H1 (cell line): ENCODE measurements at regions not wholly inside any gene's neighbourhood (a gene's known extent, or its start where the extent isn't known, plus 50 kb on each side); places are given as distances from the start of the nearest gene placed in this dataset.

ENCODE experiments used
- CTCF ChIA-PET: fragments of 300-600 bp; sonication (Branson Sonifier 250); formaldehyde crosslinking; loops from one replicate; lab custom pipeline; 2021; ENCODE audit not compliant: partially characterized antibody; lab: Charles Lee
- POLR2A ChIA-PET: fragments of 300-600 bp; sonication (Branson Sonifier 250); formaldehyde crosslinking; loops from one replicate; lab custom pipeline; 2021; ENCODE audit warnings: inconsistent platforms; ENCODE audit not compliant: partially characterized antibody; lab: Charles Lee
- DNase-seq, 2 experiments: peaks; one replicate each; pipeline versions ENCODE4 v3.0.0 to v3.0.0-alpha.2; 2010 to 2022; ENCODE audit warnings: low spot score in 2 of 2, low read depth in 1 of 2, mixed read lengths in 1 of 2
- FAIRE-seq: peaks from 2 replicates; lab custom pipeline; 2011; peaks lifted over from hg19 to GRCh38; lab: Jason Lieb, UNC
- H2AFZ ChIP-seq: 2 replicates; pipeline ENCODE4 v1.8.1; 2012; ENCODE audit warnings: low read length, inconsistent platforms
- H2AK5ac ChIP-seq: 2 replicates; pipeline ENCODE4 v1.6.1; 2013; ENCODE audit warnings: low read depth, low read length
- H2BK120ac ChIP-seq: replicated peaks from 2 replicates; pipeline ENCODE3; 2013; ENCODE audit warnings: low read depth, low read length, inconsistent platforms
- H2BK12ac ChIP-seq: 2 replicates; pipeline ENCODE4 v1.6.1; 2013; ENCODE audit warnings: low read depth, low read length
- H2BK15ac ChIP-seq: 2 replicates; pipeline ENCODE4 v1.6.1; 2013; ENCODE audit warnings: low read length
- H2BK20ac ChIP-seq: 2 replicates; pipeline ENCODE4 v1.6.1; 2013; ENCODE audit warnings: low read length
- H2BK5ac ChIP-seq: 2 replicates; pipeline ENCODE4 v1.6.1; 2013; ENCODE audit warnings: low read depth, low read length
- H3K14ac ChIP-seq: 2 replicates; pipeline ENCODE4 v1.6.1; 2013; ENCODE audit warnings: inconsistent platforms; ENCODE audit not compliant: insufficient read length
- H3K18ac ChIP-seq: 2 replicates; pipeline ENCODE4 v1.6.1; 2013; ENCODE audit warnings: low read length; ENCODE audit errors: extremely low read depth
- H3K23ac ChIP-seq: 2 replicates; pipeline ENCODE4 v1.6.1; 2013; ENCODE audit warnings: inconsistent platforms; ENCODE audit not compliant: insufficient read length
- H3K23me2 ChIP-seq: 2 replicates; pipeline ENCODE4 v1.6.1; 2013; ENCODE audit warnings: low read depth, low read length
- H3K27ac ChIP-seq: 2 replicates; pipeline ENCODE4 v1.6.1; 2011; ENCODE audit warnings: low read depth, low read length, inconsistent platforms
- H3K27me3 ChIP-seq, 4 experiments: replicated peaks in 1 of 4; 1 replicate in 1 of 4; 2 replicates in 3 of 4; pipeline versions ENCODE4 v1.6.1 to v1.8.1; 2011 to 2013; ENCODE audit warnings: low read length in 3 of 4, mild to moderate bottlenecking in 3 of 4, inconsistent platforms in 2 of 4, mixed read lengths in 2 of 4, moderate library complexity in 1 of 4; ENCODE audit not compliant: control insufficient read depth in 3 of 4, insufficient read depth in 3 of 4; ENCODE audit errors: extremely low read depth in 1 of 4
- H3K36me3 ChIP-seq, 4 experiments: 2 replicates each; pipeline versions ENCODE4 v1.6.1 to v1.8.1; 2011 to 2013; ENCODE audit warnings: mild to moderate bottlenecking in 4 of 4, low read length in 3 of 4, moderate library complexity in 2 of 4, control low read depth in 1 of 4, inconsistent platforms in 1 of 4; ENCODE audit not compliant: insufficient read depth in 4 of 4, control insufficient read depth in 2 of 4
- H3K4ac ChIP-seq: replicated peaks from 2 replicates; pipeline ENCODE3; 2013; ENCODE audit warnings: low read length, low read depth, mixed read lengths, inconsistent platforms; ENCODE audit not compliant: insufficient read length
- H3K4me1 ChIP-seq, 4 experiments: replicated peaks in 1 of 4; 1 replicate in 1 of 4; 2 replicates in 3 of 4; pipeline versions ENCODE4 v1.6.1 to v1.8.1; 2011 to 2013; ENCODE audit warnings: low read length in 3 of 4, inconsistent platforms in 2 of 4, mixed read lengths in 1 of 4; ENCODE audit not compliant: insufficient read depth in 4 of 4, control insufficient read depth in 3 of 4
- H3K4me2 ChIP-seq, 2 experiments: 2 replicates each; pipeline versions ENCODE4 v1.6.1 to v1.8.1; 2011 to 2013; ENCODE audit warnings: low read depth in 2 of 2, low read length in 2 of 2, control low read depth in 1 of 2, inconsistent platforms in 1 of 2, mild to moderate bottlenecking in 1 of 2; ENCODE audit not compliant: insufficient read depth in 1 of 2
- H3K4me3 ChIP-seq, 4 experiments: fragments of 200-600, 300-600 bp in 1 of 4; sonication (generic), shearing (Covaris generic), sonication (Bioruptor Twin) in 1 of 4; 2 replicates each; pipeline versions ENCODE4 v1.5.1 to v1.8.1; 2011 to 2016; ENCODE audit warnings: low read length in 4 of 4, low read depth in 3 of 4, control low read depth in 2 of 4, inconsistent platforms in 2 of 4, mild to moderate bottlenecking in 2 of 4, mixed read lengths in 1 of 4, moderate library complexity in 1 of 4; ENCODE audit not compliant: insufficient read depth in 2 of 4; ENCODE audit errors: extremely low read depth in 1 of 4
- H3K56ac ChIP-seq: replicated peaks from 2 replicates; pipeline ENCODE3; 2013; ENCODE audit warnings: low read depth, mild to moderate bottlenecking, mixed read lengths, low read length, inconsistent platforms; ENCODE audit not compliant: insufficient read length
- H3K79me1 ChIP-seq: 2 replicates; pipeline ENCODE4 v1.6.1; 2013; ENCODE audit warnings: low read depth, low read length, control low read depth
- H3K79me2 ChIP-seq, 2 experiments: 2 replicates each; pipeline versions ENCODE4 v1.6.1 to v1.8.1; 2012 to 2013; ENCODE audit warnings: low read length in 2 of 2, mild to moderate bottlenecking in 2 of 2, inconsistent platforms in 1 of 2; ENCODE audit not compliant: insufficient read depth in 2 of 2, control insufficient read depth in 1 of 2
- H3K9ac ChIP-seq, 4 experiments: replicated peaks in 1 of 4; 1 replicate in 1 of 4; 2 replicates in 3 of 4; pipeline versions ENCODE4 v1.6.1 to v1.8.1; 2011 to 2013; ENCODE audit warnings: low read depth in 3 of 4, low read length in 3 of 4, control low read depth in 2 of 4, mild to moderate bottlenecking in 2 of 4, moderate library complexity in 2 of 4, inconsistent platforms in 1 of 4; ENCODE audit errors: extremely low read depth in 1 of 4
- H3K9me3 ChIP-seq, 2 experiments: 2 replicates each; pipeline versions ENCODE4 v1.6.1 to v1.8.1; 2012 to 2013; ENCODE audit warnings: mild to moderate bottlenecking in 2 of 2, moderate library complexity in 2 of 2, control low read depth in 1 of 2, inconsistent platforms in 1 of 2, low read depth in 1 of 2, low read length in 1 of 2, mixed read lengths in 1 of 2; ENCODE audit not compliant: insufficient read depth in 2 of 2
- H4K20me1 ChIP-seq, 2 experiments: replicated peaks in 1 of 2; 2 replicates each; pipeline versions ENCODE3 to v1.8.1; 2011 to 2013; ENCODE audit warnings: inconsistent platforms in 2 of 2, low read length in 2 of 2, mild to moderate bottlenecking in 1 of 2; ENCODE audit not compliant: insufficient read depth in 2 of 2, control insufficient read depth in 1 of 2
- H4K5ac ChIP-seq: 2 replicates; pipeline ENCODE4 v1.6.1; 2013; ENCODE audit warnings: low read length, low read depth, mixed read lengths, inconsistent platforms; ENCODE audit not compliant: insufficient read length
- H4K8ac ChIP-seq: 2 replicates; pipeline ENCODE4 v1.8.0; 2013; ENCODE audit warnings: mild to moderate bottlenecking, moderate library complexity, low read length, inconsistent platforms; ENCODE audit not compliant: insufficient read depth; ENCODE audit errors: extremely low read depth
- H4K91ac ChIP-seq: replicated peaks from 2 replicates; pipeline ENCODE3; 2013; ENCODE audit warnings: low read length, mixed read lengths, inconsistent platforms; ENCODE audit not compliant: insufficient read length
- CBX5 ChIP-seq: fragments of 300-800, 300-1000 bp; sonication (generic); IDR thresholded peaks from 2 replicates; pipeline ENCODE4 v1.7.1; 2016; ENCODE audit warnings: antibody characterized with exemption, low read length, low read depth
- KDM4A ChIP-seq: IDR thresholded peaks from one replicate; pipeline ENCODE4 v1.7.1; 2012; ENCODE audit warnings: low read depth, mild to moderate bottlenecking, moderate library complexity, low read length, inconsistent platforms; ENCODE audit not compliant: severe bottlenecking
- NANOG ChIP-seq: IDR thresholded peaks from 2 replicates; pipeline ENCODE4 v1.6.1; 2011; ENCODE audit warnings: low read length, low read depth, mild to moderate bottlenecking, inconsistent platforms; ENCODE audit not compliant: insufficient read depth, poor library complexity, severe bottlenecking
- PHF8 ChIP-seq: fragments of 200-600 bp; sonication (generic); conservative IDR thresholded peaks from 2 replicates; pipeline ENCODE4 v1.7.1; 2012; ENCODE audit warnings: low read depth, mild to moderate bottlenecking, inconsistent platforms, low read length, moderate library complexity
- whole genome bisulfite sequencing, 2 experiments: shearing (Covaris generic) in 1 of 2; methylation state at CpG; one replicate each; pipeline versions ENCODE4 v1.1.6 to v1.1.7; 2013 to 2015; ENCODE audit warnings: low lambda C conversion rate in 2 of 2, mixed read lengths in 2 of 2, inconsistent platforms in 1 of 2, low coverage in 1 of 2, missing lambda C conversion rate in 1 of 2; ENCODE audit not compliant: insufficient replicate concordance in 2 of 2, insufficient coverage in 1 of 2, insufficient read length in 1 of 2; ENCODE audit errors: extremely low coverage in 1 of 2, missing lambda C conversion rate in 1 of 2; 5-methylcytosine and 5-hydroxymethylcytosine counted together

DNA sequence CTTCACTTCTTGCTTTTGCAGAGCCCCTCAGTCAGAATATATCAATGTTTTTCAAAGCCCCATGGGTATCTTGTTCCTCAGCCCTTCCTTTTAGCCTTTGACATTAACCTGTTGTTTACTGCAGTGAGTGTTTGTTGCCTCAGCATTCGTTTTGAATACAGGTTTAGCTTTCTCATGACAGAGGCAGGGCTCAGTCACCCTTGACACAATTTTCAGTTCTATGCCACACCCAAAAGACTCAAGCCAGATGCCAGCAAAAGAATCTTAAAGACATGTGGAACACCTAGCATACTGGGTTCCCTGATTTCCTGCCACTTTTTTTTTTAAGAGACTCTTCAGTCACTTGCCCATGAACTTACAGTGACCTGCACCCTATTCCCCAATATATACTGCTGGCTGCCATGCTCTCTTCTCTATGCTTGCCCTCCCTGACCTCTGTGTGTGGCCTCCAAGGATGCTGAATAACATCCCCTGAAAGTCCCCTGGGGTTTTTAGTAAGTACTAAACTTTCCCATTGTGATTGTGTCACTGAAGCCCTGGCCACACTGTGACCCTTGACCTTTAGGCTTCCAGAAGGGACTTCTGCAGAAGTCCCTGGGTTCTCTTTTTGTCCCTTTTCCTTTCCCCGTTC lies 1225.5 kb downstream of the TBC1D22A start:
- H3K4ac ChIP-seq: no peak overlapping the region
- no peak overlapping the region for H2BK120ac ChIP-seq
- no peaks in the 10 kb centered on the region for H3K79me1 ChIP-seq
- peaks cover 29 to 37% of the 10 kb centered on the region in 2 experiments for H3K9me3 ChIP-seq
- no peaks in the 10 kb centered on the region for H3K23me2 ChIP-seq
- H2AK5ac ChIP-seq: no peak overlapping the region
- no peaks in the 10 kb centered on the region for H3K36me3 ChIP-seq
- H3K56ac ChIP-seq: no peak overlapping the region
- no peaks in the 10 kb centered on the region; a peak in 1 of 7 replicates for H3K27me3 ChIP-seq
- no peak overlapping the region for H3K18ac ChIP-seq
- ChIA-PET CTCF (no interaction called here), POLR2A (no interaction called here)
- H3K27ac ChIP-seq: no peak overlapping the region
- no peaks in the 10 kb centered on the region for H4K20me1 ChIP-seq
- FAIRE-seq (no peak), DNase-seq (no peak)
- H4K5ac ChIP-seq: no peak overlapping the region
- no peak overlapping the region for H3K4me3 ChIP-seq
- no peak overlapping the region for H2BK15ac ChIP-seq
- no peak overlapping the region for H4K8ac ChIP-seq
- H3K79me2 ChIP-seq: no peaks in the 10 kb centered on the region
- H3K14ac ChIP-seq: no peak overlapping the region
- H2BK5ac ChIP-seq: no peak overlapping the region
- H3K4me1 ChIP-seq: no peaks in the 10 kb centered on the region
- no peak overlapping the region for H2AFZ ChIP-seq
- H4K91ac ChIP-seq: no peak overlapping the region
- no peak overlapping the region for H2BK12ac ChIP-seq
- H3K23ac ChIP-seq: no peak overlapping the region
- H2BK20ac ChIP-seq: no peak overlapping the region
- no peak overlapping the region for H3K4me2 ChIP-seq
- WGBS, 2 experiments: 72% methylated on average over 2 of the region's 2 CpGs; no CpG with 5 or more reads in 1 of the 2 experiments
- H3K9ac ChIP-seq: no peak overlapping the region
- no peak for TF ChIP-seq CBX5
- no peak for TF ChIP-seq PHF8
- no peak for TF ChIP-seq NANOG
- no peak for TF ChIP-seq KDM4A
